ENCODE measurements at regions not wholly inside any gene's neighbourhood (a gene's known extent, or its start where the extent isn't known, plus 50 kb on each side); places are given as distances from the start of the nearest gene placed in this dataset.

DNA sequence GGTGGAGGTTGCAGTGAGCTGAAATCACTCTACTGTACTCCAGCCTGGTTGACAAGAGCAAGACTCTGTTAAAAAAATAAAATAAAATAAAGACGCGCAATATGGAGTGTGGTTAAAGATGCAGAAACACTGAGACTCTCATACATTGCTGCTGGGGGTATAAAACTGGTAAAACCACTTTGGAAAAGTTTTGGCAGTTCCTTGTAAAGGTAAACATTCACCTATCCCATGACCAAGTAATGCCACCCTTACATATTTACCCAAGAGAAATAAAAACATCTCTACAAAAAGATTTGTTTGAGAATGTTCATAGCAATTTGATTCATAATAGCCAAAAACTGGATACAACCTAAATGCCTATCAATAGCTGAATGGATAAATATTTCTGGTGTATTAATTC lies 398.5 kb downstream of the PDCD6IP start:
- no peak for TF ChIP-seq POLR2A (IDR thresholded peaks at IDR 0.05; ENCODE audit: extremely low read depth, insufficient read length)
- TF ChIP-seq, protein P1, sequence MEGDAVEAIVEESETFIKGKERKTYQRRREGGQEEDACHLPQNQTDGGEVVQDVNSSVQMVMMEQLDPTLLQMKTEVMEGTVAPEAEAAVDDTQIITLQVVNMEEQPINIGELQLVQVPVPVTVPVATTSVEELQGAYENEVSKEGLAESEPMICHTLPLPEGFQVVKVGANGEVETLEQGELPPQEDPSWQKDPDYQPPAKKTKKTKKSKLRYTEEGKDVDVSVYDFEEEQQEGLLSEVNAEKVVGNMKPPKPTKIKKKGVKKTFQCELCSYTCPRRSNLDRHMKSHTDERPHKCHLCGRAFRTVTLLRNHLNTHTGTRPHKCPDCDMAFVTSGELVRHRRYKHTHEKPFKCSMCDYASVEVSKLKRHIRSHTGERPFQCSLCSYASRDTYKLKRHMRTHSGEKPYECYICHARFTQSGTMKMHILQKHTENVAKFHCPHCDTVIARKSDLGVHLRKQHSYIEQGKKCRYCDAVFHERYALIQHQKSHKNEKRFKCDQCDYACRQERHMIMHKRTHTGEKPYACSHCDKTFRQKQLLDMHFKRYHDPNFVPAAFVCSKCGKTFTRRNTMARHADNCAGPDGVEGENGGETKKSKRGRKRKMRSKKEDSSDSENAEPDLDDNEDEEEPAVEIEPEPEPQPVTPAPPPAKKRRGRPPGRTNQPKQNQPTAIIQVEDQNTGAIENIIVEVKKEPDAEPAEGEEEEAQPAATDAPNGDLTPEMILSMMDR (IDR thresholded peaks at IDR 0.05; ENCODE audit: low read depth, low read length), result no peak
- TF ChIP-seq, protein P2, sequence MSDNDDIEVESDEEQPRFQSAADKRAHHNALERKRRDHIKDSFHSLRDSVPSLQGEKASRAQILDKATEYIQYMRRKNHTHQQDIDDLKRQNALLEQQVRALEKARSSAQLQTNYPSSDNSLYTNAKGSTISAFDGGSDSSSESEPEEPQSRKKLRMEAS (IDR thresholded peaks at IDR 0.05; ENCODE audit: low read depth, low read length), result no peak
